ENCODE measurements at regions not wholly inside any gene's neighbourhood (a gene's known extent, or its start where the extent isn't known, plus 50 kb on each side); places are given as distances from the start of the nearest gene placed in this dataset.

DNA sequence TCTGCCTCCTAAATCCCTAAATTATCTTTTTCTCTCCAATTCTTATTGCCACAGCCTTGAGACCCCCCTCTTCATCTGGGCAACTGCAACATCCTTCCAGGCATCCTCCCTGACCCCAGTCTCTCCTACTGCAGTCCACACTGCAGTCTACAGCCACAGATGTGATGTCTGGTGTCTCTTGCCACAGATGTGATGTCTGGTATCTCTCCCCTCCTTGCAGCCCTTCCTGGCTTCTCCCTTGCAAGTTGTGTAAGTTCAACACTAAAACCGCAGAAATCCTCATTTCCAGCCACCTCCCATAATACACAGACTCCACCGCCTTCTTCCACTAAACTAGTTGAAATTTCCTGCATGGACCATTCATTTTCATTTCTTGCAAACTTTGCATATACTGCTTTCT, 113.1 kb upstream of the DDX18 start:
- Histone ChIP-seq H3K4me2 (ENCODE audit: insufficient read depth in 1 of 2, low read depth in 2 of 2, low read length in 2 of 2) (no peak overlapping the region), H3K4me3 (ENCODE audit: extremely low read depth in 1 of 4, insufficient read depth in 2 of 4, low read depth in 3 of 4, low read length in 4 of 4) (no peak overlapping the region), H4K20me1 (replicated peaks in 1 of 2; ENCODE audit: control insufficient read depth in 1 of 2, insufficient read depth in 2 of 2, low read length in 2 of 2) (no peaks in the 10 kb centered on the region), H2BK15ac (ENCODE audit: low read length) (no peak overlapping the region), H3K9me3 (ENCODE audit: insufficient read depth in 2 of 2, low read depth in 1 of 2, low read length in 1 of 2) (no peaks in the 10 kb centered on the region), H3K27ac (ENCODE audit: low read depth, low read length) (no peak overlapping the region), H3K79me2 (ENCODE audit: control insufficient read depth in 1 of 2, insufficient read depth in 2 of 2, low read length in 2 of 2) (no peaks in the 10 kb centered on the region), H3K9ac (replicated peaks in 1 of 4; ENCODE audit: extremely low read depth in 1 of 4, low read depth in 3 of 4, low read length in 3 of 4) (no peak overlapping the region), H4K91ac (replicated peaks; ENCODE audit: insufficient read length, low read length) (no peak overlapping the region), H2BK20ac (ENCODE audit: low read length) (no peak overlapping the region), H3K14ac (ENCODE audit: insufficient read length) (no peak overlapping the region), H2BK5ac (ENCODE audit: low read depth, low read length) (no peak overlapping the region), H4K8ac (ENCODE audit: extremely low read depth, insufficient read depth, low read length) (no peak overlapping the region), H3K23ac (ENCODE audit: insufficient read length) (no peak overlapping the region), H3K79me1 (ENCODE audit: low read depth, low read length) (no peaks in the 10 kb centered on the region), H4K5ac (ENCODE audit: insufficient read length, low read depth, low read length) (no peak overlapping the region), H3K18ac (ENCODE audit: extremely low read depth, low read length) (no peak overlapping the region), H2AFZ (ENCODE audit: low read length) (no peak overlapping the region), H3K4me1 (replicated peaks in 1 of 4; ENCODE audit: control insufficient read depth in 3 of 4, insufficient read depth in 4 of 4, low read length in 3 of 4) (no peaks in the 10 kb centered on the region), H2BK12ac (ENCODE audit: low read depth, low read length) (no peak overlapping the region), H2BK120ac (replicated peaks; ENCODE audit: low read depth, low read length) (no peak overlapping the region), H3K23me2 (ENCODE audit: low read depth, low read length) (no peaks in the 10 kb centered on the region), H2AK5ac (ENCODE audit: low read depth, low read length) (no peak overlapping the region), H3K4ac (replicated peaks; ENCODE audit: insufficient read length, low read depth, low read length) (no peak overlapping the region), H3K36me3 (ENCODE audit: control insufficient read depth in 2 of 4, insufficient read depth in 4 of 4, low read length in 3 of 4) (no peaks in the 10 kb centered on the region), H3K27me3 (replicated peaks in 1 of 4; ENCODE audit: control insufficient read depth in 3 of 4, extremely low read depth in 1 of 4, insufficient read depth in 3 of 4, low read length in 3 of 4) (no peaks in the 10 kb centered on the region), H3K56ac (replicated peaks; ENCODE audit: insufficient read length, low read depth, low read length) (no peak overlapping the region)
- DNase-seq (ENCODE audit: low read depth in 1 of 2, low spot score in 2 of 2) (no peak), FAIRE-seq (no peak)
- POLR2A ChIA-PET (ENCODE audit: partially characterized antibody), result no interaction called here
- CTCF ChIA-PET (ENCODE audit: partially characterized antibody), result no interaction called here
- 94% methylated on average over 2 of the region's 2 CpGs; no CpG with 5 or more reads in 1 of the 2 experiments for WGBS, 2 experiments (ENCODE audit: extremely low coverage in 1 of 2, insufficient coverage in 1 of 2, insufficient read length in 1 of 2, insufficient replicate concordance in 2 of 2, low coverage in 1 of 2, low lambda C conversion rate in 2 of 2, missing lambda C conversion rate in 1 of 2)
- no peak for TF ChIP-seq TEAD4 (IDR thresholded peaks at IDR 0.05; ENCODE audit: low read depth, low read length)
- TF ChIP-seq SIRT6 (IDR thresholded peaks at IDR 0.05; ENCODE audit: low read length), result no peak
- no peak for TF ChIP-seq KDM4A (IDR thresholded peaks at IDR 0.05; ENCODE audit: low read depth, low read length, severe bottlenecking)
- TF ChIP-seq CBX8 (IDR thresholded peaks at IDR 0.05; ENCODE audit: borderline replicate concordance, low read depth, low read length), result no peak
- TF ChIP-seq PHF8 (conservative IDR thresholded peaks at IDR 0.05; ENCODE audit: low read depth, low read length), result no peak
- no peak for TF ChIP-seq SAP30 (IDR thresholded peaks at IDR 0.05; ENCODE audit: insufficient read depth, insufficient replicate concordance, low read length)
- TF ChIP-seq CHD2 (IDR thresholded peaks at IDR 0.05; ENCODE audit: low read length), result no peak
- TF ChIP-seq RBBP5 (IDR thresholded peaks at IDR 0.05; ENCODE audit: borderline replicate concordance, low read depth, low read length), result no peak
- TF ChIP-seq, protein P1, sequence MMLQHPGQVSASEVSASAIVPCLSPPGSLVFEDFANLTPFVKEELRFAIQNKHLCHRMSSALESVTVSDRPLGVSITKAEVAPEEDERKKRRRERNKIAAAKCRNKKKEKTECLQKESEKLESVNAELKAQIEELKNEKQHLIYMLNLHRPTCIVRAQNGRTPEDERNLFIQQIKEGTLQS (IDR thresholded peaks at IDR 0.05; ENCODE audit: insufficient read depth, low read depth, low read length), result no peak
- TF ChIP-seq CHD1 (IDR thresholded peaks at IDR 0.05; ENCODE audit: low read depth, low read length), result no peak
- no peak for TF ChIP-seq RFX5 (IDR thresholded peaks at IDR 0.05; ENCODE audit: borderline replicate concordance, low read depth, low read length)
- no peak for TF ChIP-seq EP300 (IDR thresholded peaks at IDR 0.05; ENCODE audit: borderline replicate concordance in 1 of 2, low read depth in 2 of 2, low read length in 2 of 2)
- no peak for TF ChIP-seq ASH2L (IDR thresholded peaks at IDR 0.05; ENCODE audit: low read length)
- TF ChIP-seq ZNF274 (IDR thresholded peaks at IDR 0.05; ENCODE audit: borderline replicate concordance, extremely low read depth, low read length), result no peak
- no peak for TF ChIP-seq CREB1 (IDR thresholded peaks at IDR 0.05)
- no peak for TF ChIP-seq JUN (IDR thresholded peaks at IDR 0.05; ENCODE audit: low read depth, low read length)
